Hepatocyte (in vitro differentiated cells): ENCODE measurements at regions not wholly inside any gene's neighbourhood (a gene's known extent, or its start where the extent isn't known, plus 50 kb on each side); places are given as distances from the start of the nearest gene placed in this dataset.

Source experiments
- EZH2 ChIP-seq: fragments of 200-600 bp; sonication (generic); IDR thresholded peaks from 2 replicates; pipeline ENCODE4 v1.6.1; 2016; ENCODE audit warnings: antibody characterized with exemption, mild to moderate bottlenecking, borderline replicate concordance
- TF ChIP-seq, protein P1 (sequence below): fragments of 200-600 bp; sonication (generic); IDR thresholded peaks from 2 replicates; pipeline ENCODE4 v1.5.1; 2016; ENCODE audit warnings: antibody characterized with exemption, mild to moderate bottlenecking; ENCODE audit not compliant: poor library complexity

DNA sequence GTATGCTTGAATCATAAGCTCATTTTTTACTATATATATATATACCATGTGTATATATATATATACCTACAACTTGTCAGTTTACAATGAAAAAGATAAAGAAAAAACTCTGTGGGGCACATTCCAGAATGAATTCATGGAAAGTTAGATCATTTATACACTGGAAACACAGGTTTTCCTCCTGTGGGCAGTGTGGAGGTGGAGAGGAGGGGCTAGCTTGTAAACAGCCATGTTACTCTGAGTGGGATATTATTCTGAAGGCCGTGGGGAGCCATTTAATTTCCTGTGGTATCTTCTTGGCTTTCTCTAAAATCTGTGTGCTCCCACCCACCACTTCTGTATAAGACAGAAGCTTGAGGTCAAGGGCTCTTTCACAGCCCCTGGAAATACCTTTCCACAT, 273.4 kb upstream of the MTNR1B start:
- TF ChIP-seq, protein P1, sequence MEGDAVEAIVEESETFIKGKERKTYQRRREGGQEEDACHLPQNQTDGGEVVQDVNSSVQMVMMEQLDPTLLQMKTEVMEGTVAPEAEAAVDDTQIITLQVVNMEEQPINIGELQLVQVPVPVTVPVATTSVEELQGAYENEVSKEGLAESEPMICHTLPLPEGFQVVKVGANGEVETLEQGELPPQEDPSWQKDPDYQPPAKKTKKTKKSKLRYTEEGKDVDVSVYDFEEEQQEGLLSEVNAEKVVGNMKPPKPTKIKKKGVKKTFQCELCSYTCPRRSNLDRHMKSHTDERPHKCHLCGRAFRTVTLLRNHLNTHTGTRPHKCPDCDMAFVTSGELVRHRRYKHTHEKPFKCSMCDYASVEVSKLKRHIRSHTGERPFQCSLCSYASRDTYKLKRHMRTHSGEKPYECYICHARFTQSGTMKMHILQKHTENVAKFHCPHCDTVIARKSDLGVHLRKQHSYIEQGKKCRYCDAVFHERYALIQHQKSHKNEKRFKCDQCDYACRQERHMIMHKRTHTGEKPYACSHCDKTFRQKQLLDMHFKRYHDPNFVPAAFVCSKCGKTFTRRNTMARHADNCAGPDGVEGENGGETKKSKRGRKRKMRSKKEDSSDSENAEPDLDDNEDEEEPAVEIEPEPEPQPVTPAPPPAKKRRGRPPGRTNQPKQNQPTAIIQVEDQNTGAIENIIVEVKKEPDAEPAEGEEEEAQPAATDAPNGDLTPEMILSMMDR = no peak
- no peak for TF ChIP-seq EZH2
